ENCODE measurements at regions not wholly inside any gene's neighbourhood (a gene's known extent, or its start where the extent isn't known, plus 50 kb on each side); places are given as distances from the start of the nearest gene placed in this dataset.

DNA sequence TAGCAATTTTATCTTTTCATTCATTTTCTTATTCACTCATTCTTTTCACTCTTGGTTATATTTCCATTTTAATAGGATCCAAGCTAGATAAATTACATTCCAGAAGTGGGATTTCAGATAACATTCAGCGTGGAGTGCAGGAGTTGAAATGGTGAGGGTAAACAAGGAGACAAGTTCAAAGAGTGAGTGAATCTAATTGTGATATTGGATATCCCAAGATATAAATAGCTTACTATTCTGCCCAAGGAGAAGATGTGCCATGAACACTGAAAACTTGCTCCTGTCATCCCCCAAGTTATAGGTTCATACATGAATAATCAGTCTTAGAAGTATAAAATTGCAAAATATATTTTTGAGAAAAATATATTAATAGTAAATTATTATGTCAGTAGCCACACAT lies 459.3 kb downstream of the CETN3 start:
- TF ChIP-seq CTCF (conservative IDR thresholded peaks at IDR 0.05; ENCODE audit: low read depth, low read length), result no peak
- no peak for TF ChIP-seq CEBPB (IDR thresholded peaks at IDR 0.05; ENCODE audit: low read depth, low read length)
- TF ChIP-seq MXI1 (IDR thresholded peaks at IDR 0.05; ENCODE audit: borderline replicate concordance, low read depth, low read length), result no peak
- TF ChIP-seq POLR2A (IDR thresholded peaks at IDR 0.05; ENCODE audit: low read depth, low read length), result no peak
- no peak for TF ChIP-seq RFX5 (IDR thresholded peaks at IDR 0.05; ENCODE audit: low read depth, low read length)
